Transverse colon (tissue), 3 donors: ENCODE measurements at regions not wholly inside any gene's neighbourhood (a gene's known extent, or its start where the extent isn't known, plus 50 kb on each side); places are given as distances from the start of the nearest gene placed in this dataset.

Source experiments
- POLR2A ChIP-seq: fragments of 450-650 bp; IDR thresholded peaks from one replicate; pipeline ENCODE4 v1.6.1; 2016; ENCODE audit warnings: antibody characterized with exemption, mild to moderate bottlenecking, moderate library complexity
- POLR2AphosphoS5 ChIP-seq, 3 donors: sonication (generic); formaldehyde crosslinking; IDR thresholded peaks; one replicate each; pipeline ENCODE4 v1.6.1; 2016; ENCODE audit warnings: antibody characterized with exemption in 3 of 3

DNA sequence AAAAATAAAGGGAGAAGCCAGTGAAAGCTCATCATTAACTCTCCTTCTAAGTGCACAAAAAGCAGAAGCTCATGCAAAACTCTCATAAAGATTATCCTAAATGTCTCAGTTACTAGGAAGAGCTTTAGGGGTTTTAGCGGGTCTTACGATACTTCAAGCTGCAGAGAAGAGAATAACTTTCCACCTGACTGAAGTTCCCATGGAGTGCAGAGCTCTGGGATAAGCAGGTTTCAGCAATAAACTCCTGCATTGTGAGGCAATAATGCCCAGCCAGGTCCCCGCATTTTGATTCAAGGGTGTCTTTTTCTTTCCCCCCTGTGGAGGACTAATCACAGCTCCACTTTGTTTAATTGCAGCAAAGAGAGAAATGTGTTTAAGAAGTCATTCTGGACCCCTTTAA is 241.9 kb upstream of the SP8 start:
- TF ChIP-seq POLR2AphosphoS5 (IDR thresholded peaks at IDR 0.05) (no peak), POLR2A (no peak)
